Stimulated activated CD4-positive, alpha-beta T cell treated with anti-CD3 and anti-CD28 coated beads, TNF-alpha, amount 100 ng/mL, for 1 hour (primary cell): ENCODE measurements at regions not wholly inside any gene's neighbourhood (a gene's known extent, or its start where the extent isn't known, plus 50 kb on each side); places are given as distances from the start of the nearest gene placed in this dataset.
"Not testable (repeated sequence)": the region's sequence is repeated elsewhere in the genome, so short reads cannot be mapped to it uniquely, and the experiment has no call there.

ENCODE experiments used
- DNase-seq, 3 donors: peaks; one replicate each; pipeline ENCODE4 v3.0.0-alpha.2; 2020; ENCODE audit warnings: low read depth in 3 of 3, low spot score in 1 of 3

GRCh38 chr5:127213231-127213630 is 77.4 kb upstream of the MEGF10 start:
- DNase-seq = no peak

- no peak for DNase-seq
Observed at GRCh38 chr5:127216143-127216542, 74.5 kb upstream of the MEGF10 start.

GRCh38 chr5:127216898-127217675 is 73.5 kb upstream of the MEGF10 start:
- DNase-seq = no peak

GRCh38 chr5:127221936-127222335 is 68.7 kb upstream of the MEGF10 start:
- not testable (repeated sequence) for DNase-seq

- not testable (repeated sequence) for DNase-seq
Observed at GRCh38 chr5:127222571-127223156, 67.9 kb upstream of the MEGF10 start.

- no peak for DNase-seq
Observed at GRCh38 chr5:127223256-127223974, 67.2 kb upstream of the MEGF10 start.

GRCh38 chr5:127227881-127228280 is 62.7 kb upstream of the MEGF10 start:
- DNase-seq = no peak

- DNase-seq = no peak
Observed at GRCh38 chr5:127228540-127229184, 61.9 kb upstream of the MEGF10 start.

GRCh38 chr5:127229185-127229889 is 61.3 kb upstream of the MEGF10 start:
- peak; percentile 6 to 33 (median 7) for DNase-seq

GRCh38 chr5:127231118-127231517 is 59.5 kb upstream of the MEGF10 start:
- no peak for DNase-seq

- no peak for DNase-seq
Observed at GRCh38 chr5:127233590-127233989, 57.0 kb upstream of the MEGF10 start.

- no peak for DNase-seq
Observed at GRCh38 chr5:127235136-127235535, 55.5 kb upstream of the MEGF10 start.

- no peak for DNase-seq
Observed at GRCh38 chr5:127236254-127236653, 54.3 kb upstream of the MEGF10 start.
